GM23338 (cell line): ENCODE measurements at regions not wholly inside any gene's neighbourhood (a gene's known extent, or its start where the extent isn't known, plus 50 kb on each side); places are given as distances from the start of the nearest gene placed in this dataset.

Experiments
- ATAC-seq: fragments of 200-7000 bp; cut with Tn5 transposase; 3 replicates; pipeline ENCODE4 v1.9.1; 2020
- DNase-seq: peaks from one replicate; pipeline ENCODE4 v3.0.0-alpha.2; 2015; ENCODE audit warnings: low spot score
- H2AFZ ChIP-seq: fragments of 200-600 bp; sonication (generic); 2 replicates; pipeline ENCODE4 v1.8.0; 2016; ENCODE audit warnings: antibody characterized with exemption, mild to moderate bottlenecking, moderate library complexity
- H3F3A ChIP-seq: fragments of 200-600 bp; sonication (generic); replicated peaks from 2 replicates; pipeline ENCODE4 v1.8.0; 2017; ENCODE audit warnings: antibody characterized with exemption, mixed run types, low read depth
- H3K27ac ChIP-seq: fragments of 200-600 bp; sonication (generic); 2 replicates; pipeline ENCODE4 v1.6.1; 2016; ENCODE audit warnings: low read depth
- H3K27me3 ChIP-seq: fragments of 200-600 bp; sonication (generic); 2 replicates; pipeline ENCODE4 v1.8.0; 2016; ENCODE audit warnings: mild to moderate bottlenecking, mixed run types, moderate library complexity; ENCODE audit not compliant: insufficient read depth
- H3K36me3 ChIP-seq: fragments of 200-600 bp; sonication (generic); 2 replicates; pipeline ENCODE4 v1.8.0; 2016; ENCODE audit warnings: mild to moderate bottlenecking; ENCODE audit not compliant: insufficient read depth
- H3K4me1 ChIP-seq: fragments of 200-600 bp; sonication (generic); 2 replicates; pipeline ENCODE4 v1.8.0; 2016; ENCODE audit warnings: mild to moderate bottlenecking, moderate library complexity; ENCODE audit not compliant: insufficient read depth
- H3K4me2 ChIP-seq: fragments of 200-600 bp; sonication (generic); 2 replicates; pipeline ENCODE4 v1.7.1; 2017; ENCODE audit warnings: mixed run types
- H3K4me3 ChIP-seq: fragments of 200-600 bp; sonication (generic); 2 replicates; pipeline ENCODE4 v1.6.1; 2016; ENCODE audit warnings: mixed run types
- H3K79me2 ChIP-seq: fragments of 200-600 bp; sonication (generic); replicated peaks from 2 replicates; pipeline ENCODE4 v1.8.0; 2017; ENCODE audit warnings: mild to moderate bottlenecking; ENCODE audit not compliant: insufficient read depth
- H3K9me2 ChIP-seq: fragments of 200-600 bp; sonication (generic); 2 replicates; pipeline ENCODE4 v1.8.0; 2017; ENCODE audit not compliant: insufficient read depth
- H4K20me1 ChIP-seq: fragments of 200-600 bp; sonication (generic); replicated peaks from 2 replicates; pipeline ENCODE4 v1.8.0; 2017; ENCODE audit warnings: mild to moderate bottlenecking; ENCODE audit not compliant: insufficient read depth
- H3K27ac Mint-ChIP-seq: 2 replicates; pipeline ENCODE4 v1.8.0; 2020; ENCODE audit warnings: inconsistent platforms, mild to moderate bottlenecking, moderate library complexity, mixed read lengths
- H3K27me3 Mint-ChIP-seq: 3 replicates; pipeline ENCODE4 v1.8.0; 2022; ENCODE audit warnings: low read depth, mild to moderate bottlenecking, moderate library complexity, mixed read lengths, inconsistent platforms; ENCODE audit not compliant: insufficient read depth, poor library complexity
- H3K36me3 Mint-ChIP-seq: 3 replicates; pipeline ENCODE4 v1.8.0; 2021; ENCODE audit warnings: low read depth, mild to moderate bottlenecking, inconsistent platforms, moderate library complexity, mixed read lengths
- H3K4me1 Mint-ChIP-seq: 3 replicates; pipeline ENCODE4 v1.8.0; 2020; ENCODE audit warnings: mild to moderate bottlenecking, inconsistent platforms, mixed read lengths
- H3K4me3 Mint-ChIP-seq: 3 replicates; pipeline ENCODE4 v1.8.0; 2021; ENCODE audit warnings: moderate library complexity, mild to moderate bottlenecking, inconsistent platforms, mixed read lengths
- H3K9me3 Mint-ChIP-seq: 3 replicates; pipeline ENCODE4 v1.8.0; 2020; ENCODE audit warnings: moderate library complexity, mild to moderate bottlenecking, inconsistent platforms, mixed read lengths
- CREB1 ChIP-seq: fragments of 250-450 bp; sonication (Bioruptor Pico); IDR thresholded peaks from 2 replicates; pipeline ENCODE4 v1.5.0; 2020; ENCODE audit warnings: low read depth, mild to moderate bottlenecking, moderate library complexity
- ETS1 ChIP-seq: IDR thresholded peaks from 2 replicates; pipeline ENCODE4 v1.6.1; 2016; ENCODE audit warnings: antibody characterized with exemption
- EZH2 ChIP-seq: fragments of 200-600 bp; sonication (generic); IDR thresholded peaks from one replicate; pipeline ENCODE4 v1.8.0; 2017; ENCODE audit warnings: antibody characterized with exemption, mild to moderate bottlenecking, low read depth; ENCODE audit not compliant: unreplicated experiment
- EZH2phosphoT487 ChIP-seq: fragments of 200-600 bp; sonication (generic); IDR thresholded peaks from one replicate; pipeline ENCODE4 v1.8.1; 2018; ENCODE audit warnings: antibody characterized with exemption; ENCODE audit not compliant: unreplicated experiment
- JUNB ChIP-seq: IDR thresholded peaks from one replicate; pipeline ENCODE4 v1.6.1; 2016; ENCODE audit warnings: antibody characterized with exemption; ENCODE audit not compliant: unreplicated experiment
- NANOG ChIP-seq: IDR thresholded peaks from 2 replicates; pipeline ENCODE4 v1.6.1; 2016; ENCODE audit warnings: antibody characterized with exemption, borderline replicate concordance
- POLR2AphosphoS5 ChIP-seq: IDR thresholded peaks from 2 replicates; pipeline ENCODE4 v1.6.1; 2016; ENCODE audit warnings: antibody characterized with exemption, low read depth
- ZNF114 ChIP-seq: fragments of 250-450 bp; sonication (Bioruptor Pico); IDR thresholded peaks from 2 replicates; pipeline ENCODE4 v1.5.0; 2020; ENCODE audit warnings: mild to moderate bottlenecking, moderate library complexity
- ZNF462 ChIP-seq: fragments of 250-450 bp; sonication (Bioruptor Pico); IDR thresholded peaks from 2 replicates; pipeline ENCODE4 v1.5.0; 2020; ENCODE audit warnings: mild to moderate bottlenecking, moderate library complexity

GRCh38 chr18:64398320-64398719 is 249.4 kb upstream of the LINC00305 start (continued):
- TF ChIP-seq ZNF462 (CRISPR knock-in tag) (no peak), ZNF114 (CRISPR knock-in tag) (no peak), EZH2 (no peak), ETS1 (no peak), NANOG (no peak), EZH2phosphoT487 (no peak), POLR2AphosphoS5 (no peak), CREB1 (CRISPR knock-in tag) (no peak)

- Histone ChIP-seq H4K20me1 (no peaks in the 10 kb centered on the region), H3K27ac (no peak overlapping the region), H3K27me3 (no peaks in the 10 kb centered on the region), H3K36me3 (no peaks in the 10 kb centered on the region), H3K4me2 (no peak overlapping the region), H3K4me3 (no peak overlapping the region), H2AFZ (no peak overlapping the region), H3K9me2 (no peaks in the 10 kb centered on the region; the same call in 1 of the 2 replicates), H3F3A (no peaks in the 10 kb centered on the region), H3K79me2 (no peaks in the 10 kb centered on the region), H3K4me1 (no peaks in the 10 kb centered on the region)
- H3K27ac Mint-ChIP-seq = no peak overlapping the region; the same call in 1 of the 2 replicates
- no peaks in the 10 kb centered on the region for H3K9me3 Mint-ChIP-seq
- DNase-seq = no peak
- no peak overlapping the region for H3K4me3 Mint-ChIP-seq
- TF ChIP-seq ZNF114 (CRISPR knock-in tag) = no peak
- no peak for TF ChIP-seq JUNB
- no peak for TF ChIP-seq CREB1 (CRISPR knock-in tag)
- ATAC-seq = no peak
- H3K36me3 Mint-ChIP-seq = no peaks in the 10 kb centered on the region
- peaks cover 6% of the 10 kb centered on the region; the same call in 2 of the 3 replicates for H3K4me1 Mint-ChIP-seq
- no peaks in the 10 kb centered on the region for H3K27me3 Mint-ChIP-seq
These were observed 243.3 kb upstream of the LINC00305 start for GRCh38 chr18:64392202-64392601.
